Renal cortex interstitium (tissue), 11 donors: ENCODE measurements at regions not wholly inside any gene's neighbourhood (a gene's known extent, or its start where the extent isn't known, plus 50 kb on each side); places are given as distances from the start of the nearest gene placed in this dataset.

Experiments
- DNase-seq, 11 donors: peaks; one replicate each; pipeline ENCODE4 v3.0.0-alpha.2; 2013; ENCODE audit warnings: low read depth in 9 of 11, low spot score in 4 of 11; ENCODE audit errors: extremely low read depth in 1 of 11

DNA sequence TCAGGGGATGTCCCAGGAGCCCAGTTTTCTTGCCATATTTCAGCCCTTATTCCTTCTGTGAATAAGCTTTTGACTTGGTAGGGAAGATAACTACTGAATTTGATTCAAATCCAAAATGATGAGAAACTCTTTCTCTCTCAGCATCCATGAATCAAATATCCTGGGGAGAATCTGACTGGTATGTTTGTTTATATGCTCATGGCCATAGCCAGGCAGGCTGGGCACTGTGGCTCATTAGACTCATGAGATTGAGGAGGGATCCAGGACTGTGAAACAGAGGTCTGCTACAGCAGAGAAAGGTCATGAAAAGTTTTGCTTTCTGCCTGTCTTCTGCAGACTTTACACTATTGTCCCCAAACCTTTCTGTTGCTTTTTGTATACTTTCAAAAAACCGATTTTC lies 346.4 kb upstream of the ATP2B1 start:
- DNase-seq = no peak

DNA sequence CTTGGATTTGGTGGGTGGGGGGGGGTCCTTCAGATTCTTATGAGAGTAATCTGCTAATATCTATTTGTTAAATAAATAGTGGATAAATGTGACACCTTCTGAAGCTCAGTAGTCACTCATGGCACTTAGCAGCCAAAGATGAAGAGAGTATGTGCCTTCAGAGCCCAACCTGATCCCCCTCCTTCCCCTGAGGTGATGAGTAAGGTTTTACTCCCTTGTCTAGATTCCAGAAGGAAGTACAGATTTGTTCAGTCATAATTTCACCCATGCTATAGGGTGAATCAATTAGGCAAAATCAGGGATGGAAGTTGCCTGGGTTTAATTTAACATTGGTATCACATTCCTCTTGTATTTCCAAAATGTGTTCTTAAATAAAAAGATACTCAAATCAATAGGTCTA lies 340.3 kb upstream of the ATP2B1 start:
- no peak for DNase-seq

DNA sequence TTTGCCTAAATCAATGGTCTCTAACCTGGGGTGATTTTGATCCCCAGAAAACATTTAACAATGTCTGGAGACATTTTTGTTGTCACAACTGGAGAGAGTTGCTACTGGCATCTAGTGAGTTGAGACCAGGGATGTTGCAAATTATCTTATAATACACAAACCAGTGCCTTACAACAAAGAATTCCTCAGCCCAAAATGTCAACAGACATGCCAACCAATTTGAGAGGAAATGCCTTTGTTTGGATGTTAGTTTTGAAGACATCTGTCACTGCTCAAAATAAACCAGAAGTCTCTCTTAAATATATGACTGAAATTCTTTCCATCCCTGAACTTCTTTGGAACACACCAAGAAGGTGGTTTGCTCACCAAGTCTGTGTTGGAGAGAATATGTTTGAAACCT lies 336.9 kb upstream of the ATP2B1 start:
- DNase-seq = no peak

DNA sequence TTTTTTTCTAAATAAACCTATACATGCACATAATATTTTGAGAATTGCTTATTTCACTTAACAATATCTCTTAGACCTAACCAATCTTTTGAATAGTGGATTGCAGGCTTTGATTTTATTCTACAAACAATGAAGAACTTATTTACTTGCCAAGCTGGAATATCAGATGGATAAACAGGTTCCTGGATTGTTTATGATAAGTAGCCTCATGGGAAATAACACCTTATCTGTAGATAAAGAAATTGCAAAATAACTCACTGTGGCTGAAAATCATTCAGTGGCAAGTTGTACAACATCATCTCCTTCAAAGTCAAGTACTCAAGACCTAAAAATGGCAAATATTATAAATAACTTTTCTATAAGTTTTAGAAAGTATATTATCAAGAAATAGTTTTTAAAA lies 335.4 kb upstream of the ATP2B1 start:
- no peak for DNase-seq

DNA sequence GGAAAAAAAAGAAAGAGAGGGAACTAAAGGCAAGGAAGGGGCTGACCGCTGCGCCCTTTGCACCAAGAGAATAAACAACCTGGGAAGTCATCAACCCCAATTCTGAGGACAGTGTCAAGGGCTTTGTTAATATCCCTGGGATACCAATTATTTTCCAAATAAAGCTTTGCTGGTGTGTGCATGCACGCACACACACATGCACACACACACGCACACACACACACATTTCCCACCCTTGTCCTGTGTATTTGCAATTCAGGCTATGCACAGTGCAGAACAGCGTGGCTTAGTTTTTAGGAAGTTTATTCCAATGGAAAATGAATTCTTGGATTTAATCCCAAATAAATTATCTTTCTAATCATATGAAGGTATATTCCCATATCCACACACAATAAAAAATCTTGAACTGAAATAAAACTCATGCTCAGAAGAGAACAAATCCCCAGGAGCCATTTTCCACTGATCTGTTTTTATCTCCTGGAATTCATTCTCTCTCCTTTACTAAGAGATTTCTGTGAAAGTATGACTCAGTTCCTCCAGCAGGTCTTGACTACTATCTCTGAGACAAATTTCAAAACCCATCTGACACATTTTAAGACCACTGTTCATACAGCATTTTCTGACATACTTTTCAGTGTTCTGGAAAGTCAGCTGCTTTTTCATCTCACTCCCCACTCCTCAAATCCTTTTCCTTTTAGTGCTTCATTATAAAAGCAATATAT lies 334.4 kb upstream of the ATP2B1 start:
- DNase-seq = no peak

DNA sequence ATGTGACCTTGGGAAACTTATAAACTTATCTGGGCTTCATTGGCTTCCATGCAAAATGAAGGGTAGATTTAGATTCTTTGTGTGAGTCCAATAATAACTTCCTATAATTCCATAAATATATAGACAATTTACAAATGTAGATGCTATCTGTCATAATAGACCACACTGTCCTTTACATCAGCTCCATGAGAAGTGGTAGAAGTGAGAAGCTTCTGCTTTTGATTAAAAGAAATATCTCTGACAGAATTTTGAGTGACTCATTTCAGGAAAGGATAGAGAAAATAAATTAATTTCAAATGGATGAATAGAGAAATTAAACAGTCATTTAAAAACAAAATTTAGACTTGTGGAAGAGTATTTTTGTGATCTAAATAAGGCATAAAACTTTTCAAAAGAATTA lies 329.7 kb upstream of the ATP2B1 start:
- DNase-seq = no peak

DNA sequence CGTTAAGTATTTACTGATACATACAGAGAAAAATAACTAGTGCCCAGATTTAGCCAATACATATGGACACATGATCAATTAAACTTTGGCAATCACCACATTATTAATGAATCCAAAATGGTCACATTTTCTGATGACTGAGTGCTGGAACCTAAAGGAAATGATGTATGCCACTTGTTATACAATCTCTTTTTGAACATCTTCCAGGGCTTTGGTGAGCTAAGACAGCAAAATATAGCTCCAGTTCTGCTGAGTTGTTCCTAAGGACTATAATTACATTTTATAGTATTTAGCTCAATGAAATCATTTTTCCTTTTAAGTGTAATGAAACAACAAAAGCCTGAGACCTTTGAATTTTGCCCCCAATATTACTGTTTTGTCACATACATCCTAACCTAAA lies 329.1 kb upstream of the ATP2B1 start:
- no peak for DNase-seq

DNA sequence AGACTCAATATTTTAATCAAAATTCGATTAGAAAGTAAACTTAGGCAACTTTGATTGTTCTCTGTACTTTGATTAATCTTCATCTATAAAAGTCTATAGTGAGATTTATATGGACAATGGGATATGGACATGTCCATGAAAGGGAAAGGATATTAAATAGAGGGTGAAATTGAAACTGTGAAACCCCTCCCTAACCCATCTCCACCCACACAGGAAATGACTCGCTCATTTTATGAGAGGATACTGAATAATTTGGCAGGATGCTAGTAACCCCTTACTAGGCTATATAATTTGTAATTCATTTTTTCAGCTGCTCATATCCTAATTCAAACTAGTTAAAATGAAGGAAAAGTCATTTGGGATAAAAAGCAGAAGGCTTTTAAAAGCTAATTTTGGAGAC lies 328.0 kb upstream of the ATP2B1 start:
- DNase-seq = no peak

DNA sequence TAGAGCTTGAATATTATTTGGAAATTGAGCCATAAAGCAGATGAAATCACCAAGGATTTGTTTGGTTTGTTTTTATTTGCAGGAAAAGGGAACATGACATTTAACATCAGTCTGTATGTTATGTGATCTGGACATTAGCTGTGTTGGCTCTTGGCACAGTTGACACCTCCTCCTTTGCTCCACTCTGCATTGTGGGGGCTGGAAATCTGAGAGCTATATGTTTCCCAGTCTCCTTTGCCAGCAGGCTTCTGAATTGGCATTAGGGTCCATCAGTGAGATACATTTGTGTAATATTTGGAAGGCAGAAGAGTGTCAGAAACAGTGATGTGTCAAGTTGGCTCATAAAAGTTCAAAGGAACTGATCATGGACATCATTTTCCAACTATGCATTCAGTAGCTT lies 322.1 kb upstream of the ATP2B1 start:
- no peak for DNase-seq

DNA sequence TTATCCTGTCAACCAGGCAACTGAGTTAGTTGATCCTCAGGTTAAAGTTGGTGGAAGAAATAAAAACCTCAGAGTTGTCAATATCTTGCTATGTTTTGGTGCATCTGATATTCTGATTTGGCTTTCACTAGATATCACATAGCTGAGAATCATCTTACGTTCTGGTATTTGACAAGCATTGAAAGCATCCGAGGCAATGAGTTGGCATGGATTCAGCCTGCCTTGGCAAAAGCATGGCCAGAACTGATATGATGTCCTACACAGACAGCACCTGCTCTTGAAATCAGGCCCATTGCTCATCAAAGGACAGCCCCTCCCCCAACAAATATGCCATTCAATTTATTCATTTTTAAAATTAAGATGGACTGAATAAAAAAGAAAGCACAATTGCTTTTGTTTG lies 320.7 kb upstream of the ATP2B1 start:
- no peak for DNase-seq

DNA sequence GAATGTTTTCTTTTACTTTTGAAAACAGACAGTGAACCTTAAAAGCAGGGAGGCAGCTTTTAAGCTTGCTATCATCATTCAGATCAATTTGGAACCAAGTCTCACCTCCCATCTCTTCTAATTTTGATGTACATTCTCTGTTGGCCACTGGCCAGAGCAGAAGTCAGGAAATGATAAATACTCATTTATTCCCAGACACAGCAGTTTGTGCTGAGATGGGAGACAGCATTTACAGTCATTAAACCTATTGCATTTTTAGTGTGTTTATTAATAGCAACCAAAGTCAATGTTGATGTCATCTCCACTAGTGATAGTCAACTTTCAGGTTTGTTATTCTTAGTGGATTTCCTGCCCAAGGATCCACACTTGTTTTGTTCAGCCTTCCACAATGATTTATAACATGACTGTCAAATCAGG lies 320.0 kb upstream of the ATP2B1 start:
- DNase-seq = peak in 1 of 11 donors; percentile 12

DNA sequence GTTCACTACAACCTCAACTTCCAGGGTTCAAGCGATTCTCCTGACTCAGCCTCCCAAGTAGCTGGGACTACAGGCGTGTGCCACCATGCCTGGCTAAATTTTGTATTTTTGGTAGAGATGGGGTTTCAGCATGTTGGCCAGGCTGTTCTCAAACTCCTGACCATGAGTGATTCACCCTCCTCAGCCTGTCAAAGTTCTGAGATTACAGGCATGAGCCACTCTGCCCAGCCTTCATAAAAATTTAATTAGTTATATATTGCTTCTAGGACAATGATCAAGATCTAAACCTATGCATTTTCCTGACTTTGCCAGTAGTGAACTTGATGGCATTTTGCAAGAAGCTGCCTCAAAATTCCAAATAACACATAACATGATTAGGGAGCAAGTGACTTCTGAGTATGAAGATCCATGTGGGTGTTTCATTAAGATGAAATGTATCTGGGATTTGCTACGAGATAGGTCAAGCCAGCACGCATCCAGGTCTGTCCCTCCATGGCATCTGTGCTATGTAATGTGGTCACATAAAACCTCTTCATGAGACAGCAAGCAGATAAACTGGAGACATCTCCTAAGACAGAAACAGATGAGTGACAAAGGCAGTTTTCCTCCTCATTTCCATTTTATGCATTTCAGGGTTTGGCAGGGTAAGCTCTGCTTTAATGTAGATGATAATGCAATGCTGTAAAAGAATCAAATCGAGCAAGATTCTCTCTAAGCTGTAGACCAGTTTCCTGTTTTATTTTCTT lies 319.4 kb upstream of the ATP2B1 start:
- no peak for DNase-seq

DNA sequence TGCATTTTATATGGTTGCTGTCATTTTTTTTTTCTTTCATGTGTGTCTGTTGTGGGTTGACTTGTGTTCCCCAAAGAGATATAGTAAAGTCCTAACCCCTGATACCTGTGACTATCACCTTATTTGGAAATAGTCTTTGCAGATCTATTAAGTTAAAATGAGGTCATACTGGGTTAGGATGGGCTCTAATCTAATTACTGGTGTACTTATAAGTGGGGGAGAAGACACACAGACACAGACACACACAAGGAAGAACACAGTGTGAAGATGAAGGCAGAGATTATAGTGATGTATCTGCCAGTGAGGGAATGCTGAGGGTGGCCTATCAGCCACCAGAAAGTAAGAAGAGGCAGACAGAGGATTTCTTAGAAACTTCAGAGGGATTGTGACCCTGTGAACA lies 318.4 kb upstream of the ATP2B1 start:
- no peak for DNase-seq

DNA sequence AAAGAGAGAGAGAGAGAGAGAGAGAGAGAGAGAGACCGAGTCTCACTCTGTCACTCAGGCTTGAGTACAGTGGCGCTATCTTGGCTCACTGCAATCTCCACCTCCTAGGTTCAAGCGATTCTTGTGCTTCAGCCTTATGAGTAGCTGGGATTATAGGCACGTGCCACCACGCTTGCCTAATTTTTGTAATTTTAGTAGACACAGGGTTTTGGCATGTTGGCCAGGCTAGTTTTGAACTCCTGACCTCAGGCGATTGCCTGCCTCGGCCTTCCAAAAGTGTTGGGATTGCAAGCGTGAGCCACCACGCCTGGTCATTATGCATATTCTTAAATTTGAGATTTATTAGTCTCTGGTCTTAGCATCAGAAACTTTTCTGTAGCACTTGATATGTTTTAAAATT lies 317.9 kb upstream of the ATP2B1 start:
- DNase-seq = no peak

DNA sequence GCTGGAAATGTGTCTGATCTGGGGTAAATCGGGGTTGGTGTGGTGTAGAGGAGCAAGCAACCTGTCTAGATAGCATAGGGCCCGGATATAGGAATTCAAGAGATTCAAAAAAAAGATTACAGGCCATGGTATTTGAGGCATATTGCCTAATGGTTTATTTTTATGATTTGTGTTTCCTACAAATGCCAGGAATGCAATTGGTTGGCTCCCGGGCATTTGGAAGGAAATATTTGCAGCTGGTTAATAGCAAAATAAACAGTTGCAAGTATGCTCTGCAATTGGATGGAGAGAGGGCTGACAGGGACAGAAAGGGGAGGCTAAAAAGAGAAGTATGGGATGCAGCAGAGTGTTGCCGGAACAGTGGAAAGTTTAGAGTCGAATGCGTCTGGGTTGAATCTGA lies 315.6 kb upstream of the ATP2B1 start:
- DNase-seq = no peak

DNA sequence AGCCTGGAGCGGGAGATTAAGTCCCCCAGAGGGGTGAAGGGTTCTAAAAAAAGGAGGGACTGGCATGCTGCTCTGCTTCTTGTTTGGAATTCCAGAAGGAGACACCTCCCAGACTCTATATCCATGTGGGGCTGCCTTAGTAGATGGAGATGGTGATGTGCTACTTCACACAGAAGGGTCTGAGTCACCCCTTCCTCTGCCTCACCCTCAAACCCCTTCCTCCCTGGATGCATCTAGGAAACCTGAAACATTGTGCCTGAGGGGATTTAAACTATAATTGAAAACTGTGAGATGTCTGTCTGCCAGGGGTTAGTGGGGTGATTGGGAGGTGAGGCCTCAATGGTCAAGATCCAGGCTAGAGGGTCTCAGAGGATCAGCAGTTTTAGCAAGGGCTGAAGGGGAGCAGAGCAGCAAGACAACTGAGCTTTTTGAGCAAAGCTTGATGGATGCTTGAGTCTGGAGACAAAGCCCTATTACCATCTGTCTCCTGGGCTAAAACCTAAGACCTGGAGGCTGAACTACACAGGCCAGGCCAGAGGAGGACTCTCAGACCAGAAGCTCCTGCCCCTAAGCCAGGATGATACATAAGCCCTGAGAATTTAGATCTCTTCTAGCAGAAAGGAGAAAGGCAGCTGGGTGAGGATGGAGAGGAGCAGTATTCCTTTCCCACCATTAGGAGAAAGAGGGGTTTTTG lies 314.7 kb upstream of the ATP2B1 start:
- no peak for DNase-seq

DNA sequence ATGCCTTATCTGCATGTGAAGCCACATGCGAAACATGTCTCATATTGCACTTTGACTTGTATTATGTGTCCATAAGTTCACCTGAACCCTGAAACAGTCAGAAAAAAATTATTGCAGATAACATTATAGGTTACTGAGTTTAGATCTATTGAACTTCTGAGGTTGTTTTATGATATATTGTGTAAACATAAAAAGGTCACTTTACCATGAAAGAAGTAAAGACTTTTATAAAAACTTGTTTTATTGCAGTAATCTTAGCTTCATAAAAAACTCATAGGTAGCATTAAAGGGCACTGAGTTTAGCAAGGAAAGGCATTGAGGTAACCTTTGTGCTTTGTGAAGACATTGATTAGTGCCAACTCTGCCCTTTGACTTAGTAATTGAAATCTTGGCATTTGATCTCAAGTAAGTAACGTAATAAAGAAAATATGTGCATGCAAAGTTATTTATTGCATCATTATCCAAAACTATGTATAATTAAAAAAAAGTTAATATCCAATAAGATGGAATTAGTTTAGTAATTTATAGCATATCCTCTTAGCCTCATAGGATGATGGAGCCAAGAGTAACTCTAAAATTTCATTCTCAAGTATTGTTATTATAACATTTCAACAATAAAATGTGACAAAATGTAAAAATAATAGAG lies 313.3 kb upstream of the ATP2B1 start:
- DNase-seq = no peak

DNA sequence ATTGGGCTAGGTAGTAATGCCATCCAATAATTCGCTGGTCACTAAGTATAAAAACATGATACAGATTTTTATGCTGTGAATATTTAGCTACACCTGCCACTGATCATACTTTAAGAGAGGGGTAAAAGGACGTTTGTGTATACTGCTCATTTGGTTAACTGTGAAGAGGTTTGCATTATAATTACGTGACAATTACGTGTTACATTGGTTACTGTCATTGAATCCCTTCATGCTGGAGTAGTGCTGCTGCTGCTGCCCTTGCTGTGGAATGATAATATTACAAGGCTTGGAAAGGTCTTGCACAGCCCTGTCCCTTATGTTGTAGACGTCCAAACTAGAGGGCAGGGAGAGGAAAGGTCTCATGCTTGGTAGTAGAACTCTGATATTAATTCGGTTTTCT lies 312.2 kb upstream of the ATP2B1 start:
- no peak for DNase-seq

DNA sequence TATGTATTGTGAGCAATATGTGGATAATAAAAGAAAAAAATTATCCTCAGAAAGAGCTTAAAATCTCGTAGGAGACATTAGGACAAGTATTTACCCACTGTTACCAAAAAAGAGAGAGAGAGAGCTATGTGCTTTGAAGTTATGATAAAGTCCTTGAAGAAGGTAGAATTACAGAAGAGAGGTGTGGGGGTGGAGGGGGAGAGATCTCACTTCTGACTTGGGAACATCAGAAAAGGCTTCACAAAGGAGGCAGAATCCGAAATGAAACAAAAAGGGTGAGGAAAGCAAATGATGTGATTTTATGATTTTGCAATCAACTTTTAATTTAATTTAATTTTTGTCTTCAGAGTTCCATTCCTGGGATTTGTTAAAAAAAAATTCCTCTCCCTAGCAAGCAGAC lies 311.8 kb upstream of the ATP2B1 start:
- DNase-seq = no peak

DNA sequence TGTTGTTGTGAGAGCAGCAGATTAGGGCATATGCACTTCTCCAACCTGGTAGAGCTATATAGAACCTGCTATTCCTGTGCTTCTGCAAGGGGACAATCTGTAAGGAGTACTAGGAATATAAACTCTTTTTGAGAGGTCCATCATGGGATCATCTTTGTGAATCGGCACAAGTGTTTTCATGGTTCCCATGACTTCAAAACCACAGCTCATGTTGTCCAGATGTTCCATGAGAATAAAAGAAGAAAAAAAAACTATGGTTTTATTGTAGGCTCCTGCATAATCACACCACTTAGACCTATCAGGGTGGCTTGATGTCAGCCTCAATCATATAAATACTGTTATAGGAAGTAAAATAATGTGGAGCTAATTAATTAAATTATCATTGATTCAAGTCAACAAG lies 311.4 kb upstream of the ATP2B1 start:
- DNase-seq = no peak
